NCI-H2107 (cell line): ENCODE measurements at regions not wholly inside any gene's neighbourhood (a gene's known extent, or its start where the extent isn't known, plus 50 kb on each side); places are given as distances from the start of the nearest gene placed in this dataset.
"Not testable (repeated sequence)": the region's sequence is repeated elsewhere in the genome, so short reads cannot be mapped to it uniquely, and the experiment has no call there.

Experiments used
- DNase-seq: peaks from one replicate; lab custom pipeline; 2025; lab: John Stamatoyannopoulos, UW

GRCh38 chr9:100714372-100715099, 136.7 kb downstream of the CAVIN4 start:
- DNase-seq, result peak; percentile 69

DNA sequence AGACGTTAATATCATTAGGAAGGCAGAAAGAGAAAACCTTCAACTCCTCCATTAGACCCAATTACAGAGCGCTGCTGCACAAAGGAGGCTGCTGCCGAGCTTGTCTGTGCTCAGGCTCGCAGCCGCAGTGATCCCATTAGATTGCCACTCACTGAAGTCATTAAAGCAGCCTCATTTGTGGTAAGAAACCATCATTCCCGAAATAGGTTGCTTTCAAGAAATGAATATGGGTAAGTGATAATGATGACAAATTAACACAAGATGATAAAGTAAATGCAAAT, 137.2 kb downstream of the CAVIN4 start:
- no peak for DNase-seq

DNA sequence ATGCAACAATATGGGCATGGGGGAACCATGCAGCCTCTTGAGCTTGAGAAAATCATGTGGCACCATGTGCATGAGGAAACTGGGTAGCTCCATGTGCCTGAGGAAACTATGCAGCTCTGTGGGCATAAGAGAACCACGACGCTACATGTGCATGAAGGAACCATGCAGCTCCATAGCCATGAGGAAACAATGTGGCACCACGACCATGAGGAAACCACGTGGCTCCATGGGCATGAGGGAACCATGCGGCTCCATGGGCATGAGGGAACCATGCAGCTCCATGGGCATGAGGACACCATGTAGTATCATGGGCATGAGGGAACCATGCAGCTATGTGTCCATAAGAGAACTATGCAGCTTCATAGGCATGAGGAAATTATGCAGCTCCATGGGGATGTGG, 140.8 kb downstream of the CAVIN4 start:
- no peak for DNase-seq

DNA sequence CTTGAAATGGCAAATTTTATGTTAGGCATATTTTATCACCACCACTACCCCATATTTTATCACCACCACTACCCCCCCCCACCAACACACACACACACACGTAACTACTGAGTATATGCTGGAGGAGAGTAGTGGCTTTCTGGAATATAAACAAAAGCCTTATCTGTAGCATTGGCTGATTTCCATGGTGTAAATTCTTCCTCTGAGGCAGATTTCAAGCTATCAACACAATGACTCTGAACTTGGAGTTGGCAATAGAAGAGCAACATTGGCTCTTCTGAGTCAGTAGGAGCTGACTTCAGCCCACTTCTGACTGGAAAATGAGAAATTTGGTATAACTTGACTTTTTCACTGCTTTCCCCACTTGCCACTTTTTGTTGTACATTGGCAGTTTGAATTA, 143.0 kb downstream of the CAVIN4 start:
- DNase-seq, result no peak

GRCh38 chr9:100724886-100725285, 147.0 kb downstream of the CAVIN4 start:
- no peak for DNase-seq

DNA sequence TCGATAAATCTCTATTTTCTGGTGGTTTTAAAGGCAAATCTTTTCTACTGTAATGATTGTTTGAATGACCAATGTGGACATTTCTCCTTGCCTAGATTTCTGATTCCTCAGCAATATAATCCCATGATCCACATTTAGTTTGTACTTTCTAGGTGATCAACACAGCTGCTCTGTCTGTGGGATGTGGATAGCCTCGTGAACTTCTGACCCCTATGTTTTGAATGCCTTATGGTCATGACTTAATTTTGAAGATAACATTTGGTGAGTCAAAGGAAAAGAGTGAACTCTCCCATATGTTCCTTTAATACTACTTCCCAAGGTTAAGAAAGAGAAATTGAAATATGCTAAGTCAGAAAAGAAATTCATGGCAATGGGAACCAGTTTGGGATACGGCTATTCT, 147.5 kb downstream of the CAVIN4 start:
- no peak for DNase-seq

- no peak for DNase-seq
Measured at GRCh38 chr9:100729336-100729895, 151.5 kb downstream of the CAVIN4 start.

DNA sequence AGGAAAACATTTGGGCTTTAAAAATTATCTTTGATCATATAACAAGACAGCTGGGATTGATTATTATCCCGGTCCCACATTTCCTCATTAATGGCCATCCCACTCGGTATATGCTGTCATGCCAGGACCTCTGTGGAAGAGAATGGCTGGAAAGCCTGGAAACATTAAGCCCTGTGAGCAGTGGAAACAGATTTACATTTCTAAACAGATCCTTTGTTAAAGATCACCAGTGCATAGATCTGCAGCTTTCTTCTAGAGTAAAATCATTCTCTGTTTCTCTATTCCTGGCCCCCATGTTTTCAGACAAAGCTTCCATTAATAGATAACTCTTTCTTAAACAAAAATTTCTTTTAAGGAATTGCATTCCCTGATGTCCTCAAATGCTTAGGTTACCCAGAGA, 152.2 kb downstream of the CAVIN4 start:
- DNase-seq, result no peak

- DNase-seq, result no peak
Measured at GRCh38 chr9:100731038-100731556, 153.2 kb downstream of the CAVIN4 start.

DNA sequence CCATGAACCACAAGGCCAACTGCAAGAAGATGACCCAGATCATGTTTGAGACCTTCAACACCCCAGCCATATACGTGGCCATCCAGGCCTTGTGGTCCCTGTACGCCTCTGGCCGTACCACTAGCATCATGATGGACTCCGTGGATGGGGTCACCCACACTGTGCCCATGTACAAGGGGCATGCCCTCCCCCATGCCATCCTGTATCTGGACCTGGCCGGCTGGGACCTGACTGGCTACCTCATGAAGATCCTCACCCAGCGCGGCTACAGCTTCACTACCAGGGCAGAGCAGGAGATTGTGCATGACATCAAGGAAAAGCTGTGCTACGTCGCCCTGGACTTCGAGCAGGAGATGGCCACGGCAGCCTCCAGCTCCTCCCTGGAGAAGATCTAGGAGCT, 153.7 kb downstream of the CAVIN4 start:
- no peak for DNase-seq

- DNase-seq, result no peak
Measured at GRCh38 chr9:100739208-100739607, 161.3 kb downstream of the CAVIN4 start.

- DNase-seq, result no peak
Measured at GRCh38 chr9:100739666-100740065, 161.8 kb downstream of the CAVIN4 start.

DNA sequence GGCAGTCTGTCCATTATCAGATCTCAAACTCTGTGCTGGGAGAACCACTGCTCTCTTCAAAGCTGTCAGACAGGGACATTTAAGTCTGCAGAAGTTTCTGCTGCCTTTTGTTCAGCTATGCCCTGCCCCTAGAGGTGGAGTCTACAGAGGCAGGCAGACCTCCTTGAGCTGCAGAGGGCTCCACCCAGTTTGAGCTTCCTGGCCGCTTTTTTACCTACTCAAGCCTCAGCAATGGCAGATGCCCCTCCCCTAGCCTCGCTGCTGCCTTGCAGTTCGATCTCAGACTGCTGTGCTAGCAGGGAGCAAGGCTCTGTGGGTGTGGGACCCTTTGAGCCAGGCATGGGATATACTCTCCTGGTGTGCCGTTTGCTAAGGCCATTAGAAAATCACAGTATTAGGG, 171.1 kb downstream of the CAVIN4 start:
- DNase-seq, result not testable (repeated sequence)

DNA sequence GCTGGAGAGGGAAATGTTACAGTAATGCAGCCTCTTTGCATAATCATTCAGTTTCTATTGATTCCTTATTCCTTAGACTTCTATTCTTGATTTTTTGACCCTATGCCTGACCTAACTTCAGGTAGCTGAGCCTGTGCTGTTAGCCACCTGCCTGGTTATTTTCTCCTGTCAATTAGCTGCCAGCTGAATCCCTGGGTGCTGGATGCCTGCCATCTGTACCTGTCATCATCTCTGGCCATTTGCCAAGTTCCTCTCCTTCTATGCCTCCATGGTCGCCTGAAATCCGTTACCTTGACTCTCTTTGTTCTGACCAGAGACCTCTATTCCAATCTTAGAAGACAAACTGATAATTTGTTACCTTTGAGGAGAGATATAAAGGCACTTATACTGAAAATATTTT, 178.3 kb downstream of the CAVIN4 start:
- peak; percentile 44 for DNase-seq

DNA sequence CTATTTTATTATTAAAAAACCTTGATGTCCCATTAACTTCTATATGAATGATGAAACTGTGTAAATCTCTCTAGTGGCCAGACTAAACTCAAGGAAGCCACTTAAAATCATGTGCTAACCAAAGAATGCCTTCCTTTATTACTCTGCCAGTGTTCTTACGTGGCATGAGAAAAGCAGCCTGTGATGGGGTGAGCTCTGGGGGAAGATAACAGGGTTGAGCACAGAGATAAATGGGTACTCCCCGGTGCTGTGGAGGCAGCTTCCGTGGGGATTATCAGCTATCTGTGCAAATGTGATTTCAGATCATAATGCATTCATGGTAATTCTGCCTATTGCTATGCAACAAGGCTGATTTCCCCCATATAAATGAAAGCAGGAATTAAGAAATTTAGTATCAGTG, 181.3 kb downstream of the CAVIN4 start:
- no peak for DNase-seq

- DNase-seq, result no peak
Measured at GRCh38 chr9:100761276-100761802, 183.5 kb downstream of the CAVIN4 start.

GRCh38 chr9:100774326-100774725, 196.4 kb downstream of the CAVIN4 start:
- DNase-seq, result no peak

- DNase-seq, result no peak
Measured at GRCh38 chr9:100774962-100775361, 197.1 kb downstream of the CAVIN4 start.

- DNase-seq, result no peak
Measured at GRCh38 chr9:100775912-100776311, 198.0 kb downstream of the CAVIN4 start.

DNA sequence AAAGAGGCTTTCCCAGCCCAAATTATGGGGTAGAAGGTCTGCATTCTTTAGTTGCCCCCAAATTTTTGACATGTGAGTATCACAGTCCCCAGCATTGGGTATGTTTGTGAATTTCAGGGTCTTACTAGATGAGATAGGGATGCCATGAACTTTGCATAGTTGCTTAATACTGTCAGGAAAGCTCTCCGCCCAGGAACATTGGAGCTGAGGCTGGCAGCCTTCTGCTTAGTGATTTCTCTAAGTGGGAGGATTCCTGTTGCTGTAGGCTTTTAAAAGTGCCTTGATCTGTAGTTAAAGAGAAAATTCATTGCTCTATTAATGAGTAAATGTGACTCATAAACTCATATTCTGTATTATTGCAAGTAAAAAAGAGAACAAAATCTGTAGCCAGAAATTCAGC, 206.9 kb downstream of the CAVIN4 start:
- no peak for DNase-seq

- DNase-seq, result no peak
Measured at GRCh38 chr9:100785946-100786345, 208.1 kb downstream of the CAVIN4 start.

GRCh38 chr9:100794738-100795269, 216.9 kb downstream of the CAVIN4 start:
- no peak for DNase-seq

DNA sequence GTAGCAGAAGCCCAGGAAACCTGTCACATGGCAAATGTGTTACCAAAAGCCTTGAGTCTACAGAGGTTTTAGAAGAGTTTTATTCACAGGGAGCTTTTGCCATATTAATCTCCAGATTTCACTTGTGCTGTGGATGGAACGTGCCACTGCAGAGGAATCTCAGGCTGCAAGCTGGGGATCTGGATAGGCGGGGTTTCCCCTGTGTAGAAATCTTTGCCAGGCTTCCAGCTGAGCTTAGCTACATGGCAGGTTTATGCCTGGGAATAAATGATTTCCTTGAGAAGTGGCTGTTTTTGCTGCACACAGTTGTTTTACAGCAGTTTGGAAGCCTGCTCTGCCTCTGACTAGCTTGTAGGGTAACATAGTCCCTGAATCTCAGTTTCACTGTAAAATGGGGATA, 224.6 kb upstream of the PLPPR1 start:
- DNase-seq, result no peak

- no peak for DNase-seq
Measured at GRCh38 chr9:100811643-100812042, 216.9 kb upstream of the PLPPR1 start.
